Right ventricle myocardium inferior (tissue), 1 donor: ENCODE measurements at regions not wholly inside any gene's neighbourhood (a gene's known extent, or its start where the extent isn't known, plus 50 kb on each side); places are given as distances from the start of the nearest gene placed in this dataset.

Source experiments
- ATAC-seq: fragments of 200-7000 bp; cut with Tn5 transposase; one replicate; pipeline ENCODE4 v1.9.1; 2020; ENCODE audit warnings: mild to moderate bottlenecking, moderate library complexity
- DNase-seq: peaks from one replicate; pipeline ENCODE4 v3.0.0; 2021; ENCODE audit errors: missing footprints
- intact Hi-C: fragments of 100-400 bp; cut with DNase I; formaldehyde crosslinking; loops from one replicate; pipeline ENCODE4 v1.11.0; 2022
- donor health status: DM: no; HTN: yes; CAD: no; lungs with severe emphysema.

- DNase-seq = no peak
- intact Hi-C loops = no loop called here
- ATAC-seq = no peak
These were observed 58.5 kb upstream of the FGGY start for GRCh38 chr1:59238333-59238934.

- no peak for ATAC-seq
- no peak for DNase-seq
- intact Hi-C loops = no loop called here
These were observed 57.9 kb upstream of the FGGY start for GRCh38 chr1:59238993-59239392.

- intact Hi-C loops = no loop called here
- ATAC-seq (no peak), DNase-seq (no peak)
These were observed 55.0 kb upstream of the FGGY start for GRCh38 chr1:59241909-59242308.

- ATAC-seq (no peak), DNase-seq (no peak)
- intact Hi-C loops = no loop called here
These were observed 54.5 kb upstream of the FGGY start for GRCh38 chr1:59242370-59242769.

- DNase-seq (no peak), ATAC-seq (no peak)
- intact Hi-C loops = no loop called here
These were observed 53.3 kb upstream of the FGGY start for GRCh38 chr1:59243550-59243949.

GRCh38 chr1:59243978-59244377 lies 52.9 kb upstream of the FGGY start:
- intact Hi-C loops = no loop called here
- no peak for ATAC-seq
- no peak for DNase-seq

GRCh38 chr1:59244891-59245290 lies 52.0 kb upstream of the FGGY start:
- ATAC-seq (no peak), DNase-seq (no peak)
- intact Hi-C loops = no loop called here
